ENCODE measurements at regions not wholly inside any gene's neighbourhood (a gene's known extent, or its start where the extent isn't known, plus 50 kb on each side); places are given as distances from the start of the nearest gene placed in this dataset.

- TF ChIP-seq TCF12 (IDR thresholded peaks at IDR 0.05; ENCODE audit: low read depth) (no peak), MAX (IDR thresholded peaks at IDR 0.05) (no peak), NFIC (IDR thresholded peaks at IDR 0.05) (no peak), CEBPB (IDR thresholded peaks at IDR 0.05) (no peak), YY1 (IDR thresholded peaks at IDR 0.05; ENCODE audit: low read depth) (no peak), CREB1 (IDR thresholded peaks at IDR 0.05; ENCODE audit: low read depth) (no peak), TAF1 (IDR thresholded peaks at IDR 0.05; ENCODE audit: low read depth) (no peak), TEAD4 (IDR thresholded peaks at IDR 0.05) (no peak)
- TF ChIP-seq, protein P1, sequence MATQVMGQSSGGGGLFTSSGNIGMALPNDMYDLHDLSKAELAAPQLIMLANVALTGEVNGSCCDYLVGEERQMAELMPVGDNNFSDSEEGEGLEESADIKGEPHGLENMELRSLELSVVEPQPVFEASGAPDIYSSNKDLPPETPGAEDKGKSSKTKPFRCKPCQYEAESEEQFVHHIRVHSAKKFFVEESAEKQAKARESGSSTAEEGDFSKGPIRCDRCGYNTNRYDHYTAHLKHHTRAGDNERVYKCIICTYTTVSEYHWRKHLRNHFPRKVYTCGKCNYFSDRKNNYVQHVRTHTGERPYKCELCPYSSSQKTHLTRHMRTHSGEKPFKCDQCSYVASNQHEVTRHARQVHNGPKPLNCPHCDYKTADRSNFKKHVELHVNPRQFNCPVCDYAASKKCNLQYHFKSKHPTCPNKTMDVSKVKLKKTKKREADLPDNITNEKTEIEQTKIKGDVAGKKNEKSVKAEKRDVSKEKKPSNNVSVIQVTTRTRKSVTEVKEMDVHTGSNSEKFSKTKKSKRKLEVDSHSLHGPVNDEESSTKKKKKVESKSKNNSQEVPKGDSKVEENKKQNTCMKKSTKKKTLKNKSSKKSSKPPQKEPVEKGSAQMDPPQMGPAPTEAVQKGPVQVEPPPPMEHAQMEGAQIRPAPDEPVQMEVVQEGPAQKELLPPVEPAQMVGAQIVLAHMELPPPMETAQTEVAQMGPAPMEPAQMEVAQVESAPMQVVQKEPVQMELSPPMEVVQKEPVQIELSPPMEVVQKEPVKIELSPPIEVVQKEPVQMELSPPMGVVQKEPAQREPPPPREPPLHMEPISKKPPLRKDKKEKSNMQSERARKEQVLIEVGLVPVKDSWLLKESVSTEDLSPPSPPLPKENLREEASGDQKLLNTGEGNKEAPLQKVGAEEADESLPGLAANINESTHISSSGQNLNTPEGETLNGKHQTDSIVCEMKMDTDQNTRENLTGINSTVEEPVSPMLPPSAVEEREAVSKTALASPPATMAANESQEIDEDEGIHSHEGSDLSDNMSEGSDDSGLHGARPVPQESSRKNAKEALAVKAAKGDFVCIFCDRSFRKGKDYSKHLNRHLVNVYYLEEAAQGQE (IDR thresholded peaks at IDR 0.05; ENCODE audit: low read depth): no peak
- TF ChIP-seq, protein P2, sequence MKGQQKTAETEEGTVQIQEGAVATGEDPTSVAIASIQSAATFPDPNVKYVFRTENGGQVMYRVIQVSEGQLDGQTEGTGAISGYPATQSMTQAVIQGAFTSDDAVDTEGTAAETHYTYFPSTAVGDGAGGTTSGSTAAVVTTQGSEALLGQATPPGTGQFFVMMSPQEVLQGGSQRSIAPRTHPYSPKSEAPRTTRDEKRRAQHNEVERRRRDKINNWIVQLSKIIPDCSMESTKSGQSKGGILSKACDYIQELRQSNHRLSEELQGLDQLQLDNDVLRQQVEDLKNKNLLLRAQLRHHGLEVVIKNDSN (IDR thresholded peaks at IDR 0.05): no peak
Observed at GRCh38 chr2:43081131-43081765, 145.2 kb downstream of the ZFP36L2 start.

DNA sequence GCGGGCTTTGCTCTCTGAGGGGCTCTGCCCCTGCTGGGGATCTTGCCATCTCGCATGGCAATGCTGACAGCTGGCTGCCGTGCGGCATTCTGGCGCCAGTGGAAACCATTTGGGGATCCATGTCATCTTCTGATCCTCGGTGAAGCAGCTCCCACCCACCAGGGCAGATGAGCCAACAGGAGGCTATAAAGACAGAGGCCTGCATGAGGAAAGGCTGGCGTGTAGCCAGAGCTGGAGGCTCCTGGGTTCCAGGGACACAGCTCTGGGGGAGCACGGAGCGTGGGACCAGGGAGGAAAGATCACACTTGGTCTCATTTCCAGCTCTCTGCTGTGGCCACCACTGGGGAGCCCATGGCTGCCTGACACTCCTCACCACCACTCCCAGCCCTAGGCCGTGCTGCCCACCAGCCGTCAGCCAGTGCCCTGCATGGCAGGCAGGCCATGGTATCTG lies 145.8 kb downstream of the ZFP36L2 start:
- TF ChIP-seq MAX (IDR thresholded peaks at IDR 0.05) (no peak), YY1 (IDR thresholded peaks at IDR 0.05; ENCODE audit: low read depth) (no peak), CEBPB (IDR thresholded peaks at IDR 0.05) (no peak), ZBTB7A (IDR thresholded peaks at IDR 0.05; ENCODE audit: low read depth) (no peak), EP300 (IDR thresholded peaks at IDR 0.05; ENCODE audit: borderline replicate concordance) (no peak), EGR1 (IDR thresholded peaks at IDR 0.05) (no peak), CREB1 (IDR thresholded peaks at IDR 0.05; ENCODE audit: low read depth) (no peak), TAF1 (IDR thresholded peaks at IDR 0.05; ENCODE audit: low read depth) (no peak)
- TF ChIP-seq, protein P1 (IDR thresholded peaks at IDR 0.05; ENCODE audit: low read depth): no peak

- no peak for TF ChIP-seq MAX (IDR thresholded peaks at IDR 0.05)
- TF ChIP-seq ZBTB7A (IDR thresholded peaks at IDR 0.05; ENCODE audit: low read depth): no peak
- no peak for TF ChIP-seq TCF12 (IDR thresholded peaks at IDR 0.05; ENCODE audit: low read depth)
- no peak for TF ChIP-seq EGR1 (IDR thresholded peaks at IDR 0.05)
- TF ChIP-seq, protein P2 (IDR thresholded peaks at IDR 0.05): no peak
- no peak for TF ChIP-seq RAD21 (IDR thresholded peaks at IDR 0.05; ENCODE audit: low read depth)
Observed at GRCh38 chr2:43078781-43079755, 147.3 kb downstream of the ZFP36L2 start.

- TF ChIP-seq YY1 (IDR thresholded peaks at IDR 0.05; ENCODE audit: low read depth): no peak
- TF ChIP-seq MAX (IDR thresholded peaks at IDR 0.05): no peak
Observed at GRCh38 chr2:43078301-43078700, 148.1 kb downstream of the ZFP36L2 start.

DNA sequence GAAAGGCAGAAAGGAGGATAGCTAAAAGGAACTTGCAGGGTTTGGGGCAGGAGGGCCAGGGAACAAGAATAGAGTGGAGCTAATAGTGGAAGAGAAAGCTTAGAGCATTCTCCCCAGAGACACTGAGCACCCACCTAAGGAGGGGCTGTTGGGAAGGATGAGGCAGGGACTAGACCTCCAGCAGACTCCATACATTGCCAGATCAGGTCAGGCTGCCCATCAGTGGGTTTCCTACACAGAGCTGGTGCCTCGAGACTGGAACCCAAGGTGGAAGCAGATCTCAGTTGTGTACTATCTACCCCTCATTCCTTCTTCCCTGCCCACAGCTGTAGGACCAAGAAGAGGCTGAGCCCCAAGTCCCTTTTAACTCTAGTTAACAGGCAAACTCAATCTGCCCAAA lies 148.5 kb downstream of the ZFP36L2 start:
- TF ChIP-seq TEAD4 (IDR thresholded peaks at IDR 0.05) (no peak), CREB1 (IDR thresholded peaks at IDR 0.05; ENCODE audit: low read depth) (no peak), TCF12 (IDR thresholded peaks at IDR 0.05; ENCODE audit: low read depth) (no peak), CEBPB (IDR thresholded peaks at IDR 0.05) (no peak), FOXM1 (IDR thresholded peaks at IDR 0.05; ENCODE audit: borderline replicate concordance, low read depth) (no peak), TAF1 (IDR thresholded peaks at IDR 0.05; ENCODE audit: low read depth) (no peak), RAD21 (IDR thresholded peaks at IDR 0.05; ENCODE audit: low read depth) (no peak), YY1 (IDR thresholded peaks at IDR 0.05; ENCODE audit: low read depth) (no peak), ZBTB7A (IDR thresholded peaks at IDR 0.05; ENCODE audit: low read depth) (no peak), MAX (IDR thresholded peaks at IDR 0.05) (no peak), EGR1 (IDR thresholded peaks at IDR 0.05) (no peak), EP300 (IDR thresholded peaks at IDR 0.05; ENCODE audit: borderline replicate concordance) (no peak), NFIC (IDR thresholded peaks at IDR 0.05) (no peak)
- TF ChIP-seq, protein P1 (IDR thresholded peaks at IDR 0.05; ENCODE audit: low read depth): no peak
- TF ChIP-seq, protein P2 (IDR thresholded peaks at IDR 0.05): no peak

Measured in Ishikawa (cell line).